Neuronal stem cell (in vitro differentiated cells): ENCODE measurements at regions not wholly inside any gene's neighbourhood (a gene's known extent, or its start where the extent isn't known, plus 50 kb on each side); places are given as distances from the start of the nearest gene placed in this dataset.
"Not testable (repeated sequence)": the region's sequence is repeated elsewhere in the genome, so short reads cannot be mapped to it uniquely, and the experiment has no call there.

ENCODE experiments used
- DNase-seq: peaks from one replicate; pipeline ENCODE4 v3.0.0-alpha.2; 2013; ENCODE audit warnings: low spot score
- H2AFZ ChIP-seq: one replicate; pipeline ENCODE4 v1.6.1; 2013; ENCODE audit warnings: mild to moderate bottlenecking, low read length, inconsistent platforms
- H2AK5ac ChIP-seq: 2 replicates; pipeline ENCODE4 v1.6.1; 2013; ENCODE audit warnings: low read depth, mild to moderate bottlenecking, inconsistent platforms, low read length, moderate library complexity, mixed read lengths
- H2BK120ac ChIP-seq: 2 replicates; pipeline ENCODE4 v1.6.1; 2013; ENCODE audit warnings: low read depth, mild to moderate bottlenecking, inconsistent platforms, low read length, moderate library complexity, mixed read lengths
- H2BK12ac ChIP-seq: one replicate; pipeline ENCODE4 v1.6.1; 2013; ENCODE audit warnings: low read length, inconsistent platforms
- H2BK15ac ChIP-seq: 2 replicates; pipeline ENCODE4 v1.6.1; 2013; ENCODE audit warnings: mild to moderate bottlenecking, low read length, inconsistent platforms, mixed read lengths
- H2BK5ac ChIP-seq: one replicate; pipeline ENCODE4 v1.6.1; 2013; ENCODE audit warnings: inconsistent platforms, mild to moderate bottlenecking, low read length, moderate library complexity
- H3K14ac ChIP-seq: one replicate; pipeline ENCODE4 v1.6.1; 2013; ENCODE audit warnings: low read length, inconsistent platforms
- H3K18ac ChIP-seq: 2 replicates; pipeline ENCODE4 v1.6.1; 2013; ENCODE audit warnings: low read length, inconsistent platforms
- H3K23ac ChIP-seq: 2 replicates; pipeline ENCODE4 v1.6.1; 2013; ENCODE audit warnings: low read depth, mild to moderate bottlenecking, mixed read lengths, low read length, inconsistent platforms; ENCODE audit not compliant: poor library complexity
- H3K27ac ChIP-seq: replicated peaks from 3 replicates; pipeline ENCODE4 v1.5.1; 2013; ENCODE audit warnings: low read length, inconsistent platforms
- H3K27me3 ChIP-seq, 3 experiments: 2 replicates each; pipeline ENCODE4 v1.6.1; 2013; ENCODE audit warnings: low read length in 3 of 3, mild to moderate bottlenecking in 2 of 3, inconsistent platforms in 1 of 3, low read depth in 1 of 3, mixed read lengths in 1 of 3, moderate library complexity in 1 of 3; ENCODE audit not compliant: control insufficient read depth in 3 of 3, insufficient read depth in 3 of 3
- H3K36me3 ChIP-seq, 2 donors: replicated peaks in 1 of 2; 2 replicates each; pipeline ENCODE4 v1.6.1; 2013; ENCODE audit warnings: low read length in 2 of 2; ENCODE audit not compliant: control insufficient read depth in 2 of 2, insufficient read depth in 2 of 2
- H3K4ac ChIP-seq: 2 replicates; pipeline ENCODE4 v1.6.1; 2013; ENCODE audit warnings: inconsistent platforms, mild to moderate bottlenecking, low read length, moderate library complexity
- H3K4me1 ChIP-seq, 2 donors: 1 replicate in 1 of 2; 2 replicates in 1 of 2; pipeline ENCODE4 v1.6.1; 2013; ENCODE audit warnings: low read length in 2 of 2, low read depth in 1 of 2; ENCODE audit not compliant: control insufficient read depth in 2 of 2, insufficient read depth in 1 of 2
- H3K4me2 ChIP-seq: one replicate; pipeline ENCODE4 v1.6.1; 2013; ENCODE audit warnings: mild to moderate bottlenecking, low read length, inconsistent platforms; ENCODE audit not compliant: insufficient read depth, poor library complexity, severe bottlenecking
- H3K4me3 ChIP-seq, 2 donors: 2 replicates each; pipeline ENCODE4 v1.5.1; 2013; ENCODE audit warnings: low read length in 2 of 2, mild to moderate bottlenecking in 2 of 2, inconsistent platforms in 1 of 2, moderate library complexity in 1 of 2
- H3K79me1 ChIP-seq: one replicate; pipeline ENCODE4 v1.6.1; 2013; ENCODE audit warnings: low read depth, mild to moderate bottlenecking, inconsistent platforms, low read length, moderate library complexity
- H3K9ac ChIP-seq: one replicate; pipeline ENCODE4 v1.6.1; 2013; ENCODE audit warnings: mild to moderate bottlenecking, low read depth, low read length, inconsistent platforms; ENCODE audit not compliant: poor library complexity
- H3K9me3 ChIP-seq, 2 donors: replicated peaks in 1 of 2; 2 replicates each; pipeline versions ENCODE3 to v1.6.1; 2013; ENCODE audit warnings: low read length in 2 of 2, mild to moderate bottlenecking in 2 of 2, inconsistent platforms in 1 of 2, low read depth in 1 of 2, mixed read lengths in 1 of 2, moderate library complexity in 1 of 2; ENCODE audit not compliant: control insufficient read depth in 2 of 2, insufficient read depth in 1 of 2
- H4K8ac ChIP-seq: one replicate; pipeline ENCODE4 v1.6.1; 2013; ENCODE audit warnings: low read depth, mild to moderate bottlenecking, inconsistent platforms, low read length, moderate library complexity
- H4K91ac ChIP-seq: one replicate; pipeline ENCODE4 v1.6.1; 2013; ENCODE audit warnings: low read length, low read depth, mild to moderate bottlenecking, inconsistent platforms; ENCODE audit not compliant: poor library complexity
- WGBS, 2 donors: extraction: QIAGEN DNeasy Blood & Tissue Kit; methylation state at CpG; one replicate each; pipeline ENCODE4 v1.1.7; 2013; ENCODE audit warnings: missing lambda C conversion rate in 2 of 2, mixed read lengths in 1 of 2; ENCODE audit not compliant: insufficient read length in 2 of 2, insufficient replicate concordance in 1 of 2; ENCODE audit errors: extremely low coverage in 2 of 2; 5-methylcytosine and 5-hydroxymethylcytosine counted together

DNA sequence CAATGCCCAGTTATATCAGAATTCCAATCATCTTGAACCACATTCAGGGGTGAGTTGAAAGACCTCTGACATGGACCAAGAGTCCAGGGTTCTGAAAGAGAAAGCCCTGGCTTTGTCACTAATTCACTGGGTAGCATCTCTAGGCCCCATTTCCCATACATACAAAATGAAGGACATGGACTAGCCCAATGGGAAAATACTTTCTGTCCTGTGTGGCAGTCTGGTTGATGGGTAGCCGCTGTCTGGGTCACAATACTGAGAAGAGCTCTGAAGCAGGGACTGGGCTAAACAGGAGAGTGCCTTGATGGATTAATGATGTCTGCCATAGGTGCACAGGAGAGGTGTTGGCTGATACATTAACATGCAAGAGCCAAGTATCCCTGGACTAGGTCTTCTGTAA is 214.3 kb downstream of the RAB11FIP4 start:
- no peak for DNase-seq
- H2BK15ac ChIP-seq: no peak overlapping the region
- no peak overlapping the region for H3K27ac ChIP-seq
- H2AFZ ChIP-seq: no peak overlapping the region
- no peak overlapping the region for H3K4me3 ChIP-seq
- H3K27me3 ChIP-seq: no peaks in the 10 kb centered on the region
- H3K79me1 ChIP-seq: no peaks in the 10 kb centered on the region
- H3K4me1 ChIP-seq: no peaks in the 10 kb centered on the region
- no peak overlapping the region for H4K8ac ChIP-seq
- H3K23ac ChIP-seq: no peak overlapping the region
- H3K14ac ChIP-seq: no peak overlapping the region
- H3K36me3 ChIP-seq: no peaks in the 10 kb centered on the region
- H3K9ac ChIP-seq: no peak overlapping the region
- no peak overlapping the region for H3K4ac ChIP-seq
- H2BK120ac ChIP-seq: no peak overlapping the region
- WGBS, 2 donors: no CpG with 5 or more reads among the region's 1 CpG
- H4K91ac ChIP-seq: no peak overlapping the region
- H3K18ac ChIP-seq: no peak overlapping the region
- H2BK12ac ChIP-seq: no peak overlapping the region
- no peak overlapping the region for H3K4me2 ChIP-seq
- H2BK5ac ChIP-seq: no peak overlapping the region
- no peaks in the 10 kb centered on the region for H3K9me3 ChIP-seq
- H2AK5ac ChIP-seq: no peak overlapping the region

- Histone ChIP-seq H2BK120ac (no peak overlapping the region), H3K4me1 (no peaks in the 10 kb centered on the region), H3K36me3 (no peaks in the 10 kb centered on the region), H2BK15ac (no peak overlapping the region), H4K8ac (no peak overlapping the region), H2BK12ac (no peak overlapping the region), H2AFZ (no peak overlapping the region), H2AK5ac (no peak overlapping the region), H3K4me3 (no peak overlapping the region), H4K91ac (no peak overlapping the region), H3K4me2 (no peak overlapping the region), H2BK5ac (no peak overlapping the region), H3K9me3 (no peaks in the 10 kb centered on the region), H3K79me1 (no peaks in the 10 kb centered on the region), H3K18ac (no peak overlapping the region), H3K9ac (no peak overlapping the region), H3K14ac (no peak overlapping the region), H3K27me3 (no peaks in the 10 kb centered on the region), H3K23ac (no peak overlapping the region), H3K27ac (no peak overlapping the region), H3K4ac (no peak overlapping the region)
- no peak for DNase-seq
- no CpG with 5 or more reads among the region's 5 CpGs for WGBS, 2 donors
Observed at GRCh38 chr17:31604936-31605335, 213.5 kb downstream of the RAB11FIP4 start.

DNA sequence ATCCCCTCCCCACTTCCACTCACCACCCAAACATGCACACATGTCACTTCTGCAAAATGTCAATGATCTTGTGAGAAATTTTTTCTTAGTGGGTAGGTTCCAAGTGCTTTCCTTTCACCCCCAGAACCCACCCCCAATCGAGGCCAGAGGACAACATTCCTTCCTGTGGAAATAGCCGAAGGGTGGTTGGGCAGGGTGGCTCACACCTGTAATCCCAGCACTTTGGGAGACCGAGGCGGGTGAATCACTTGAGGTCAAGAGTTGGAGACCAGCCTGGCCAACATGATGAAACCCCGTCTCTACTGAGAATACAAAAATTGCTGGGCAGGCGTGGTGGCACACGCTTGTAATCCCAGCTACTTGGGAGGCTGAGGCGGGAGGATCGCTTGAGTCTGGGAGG is 208.7 kb downstream of the RAB11FIP4 start:
- H2AFZ ChIP-seq, H3K9ac ChIP-seq, H4K8ac ChIP-seq, H2BK120ac ChIP-seq, H2BK12ac ChIP-seq, H3K27ac ChIP-seq, H3K9me3 ChIP-seq, H2BK15ac ChIP-seq, H2AK5ac ChIP-seq, H3K79me1 ChIP-seq, H4K91ac ChIP-seq, H3K27me3 ChIP-seq, H3K23ac ChIP-seq, H2BK5ac ChIP-seq, H3K36me3 ChIP-seq, H3K4me3 ChIP-seq, H3K4me2 ChIP-seq, H3K18ac ChIP-seq, DNase-seq, H3K4me1 ChIP-seq, H3K14ac ChIP-seq, H3K4ac ChIP-seq: not testable (repeated sequence)
- WGBS, 2 donors: no CpG with 5 or more reads among the region's 9 CpGs

DNA sequence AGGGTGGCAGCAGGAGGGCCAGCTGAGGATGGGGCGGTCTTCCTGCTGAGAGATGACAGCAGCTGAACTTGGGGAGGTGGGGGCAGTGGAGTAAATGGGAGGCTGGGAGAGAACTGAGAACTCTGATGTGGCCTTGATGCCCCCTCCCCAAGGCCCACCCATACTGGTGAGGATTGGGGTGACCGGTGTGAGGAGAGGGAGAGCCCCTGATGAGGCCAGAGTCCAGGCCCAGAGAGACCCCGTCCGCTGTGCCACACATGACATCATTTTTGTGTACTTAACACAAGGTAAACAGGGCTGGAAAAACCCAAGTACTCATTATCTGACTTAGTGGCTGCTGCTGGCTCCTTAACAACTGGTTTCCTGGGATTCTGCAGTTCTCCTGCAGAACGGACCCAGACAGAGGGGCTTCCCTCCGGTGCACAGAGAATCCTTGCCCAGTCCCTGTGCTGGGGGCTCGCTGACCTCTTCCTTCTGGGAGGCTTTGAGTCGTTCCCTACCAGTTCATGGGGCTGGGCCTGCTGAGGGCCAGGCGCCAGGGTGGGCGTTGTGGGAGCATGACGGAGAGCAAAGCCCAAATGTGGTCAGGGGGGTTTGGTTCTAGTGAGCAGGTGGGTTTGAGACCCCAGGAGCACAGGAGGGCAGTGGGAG is 207.6 kb downstream of the RAB11FIP4 start:
- H4K8ac ChIP-seq: no peak overlapping the region
- H3K9ac ChIP-seq: no peak overlapping the region
- no peak for DNase-seq
- WGBS, 2 donors: no CpG with 5 or more reads among the region's 11 CpGs
- H3K14ac ChIP-seq: no peak overlapping the region
- H3K4me3 ChIP-seq: no peak overlapping the region
- H2BK15ac ChIP-seq: no peak overlapping the region
- H3K36me3 ChIP-seq: no peaks in the 10 kb centered on the region
- H2BK5ac ChIP-seq: no peak overlapping the region
- H3K9me3 ChIP-seq: no peaks in the 10 kb centered on the region
- H3K79me1 ChIP-seq: no peaks in the 10 kb centered on the region
- peaks cover 0 to 5% of the 10 kb centered on the region in 2 donors for H3K4me1 ChIP-seq
- no peak overlapping the region for H4K91ac ChIP-seq
- peak overlapping the region; percentile 57 for H2AK5ac ChIP-seq
- no peak overlapping the region for H2BK12ac ChIP-seq
- no peak overlapping the region for H2BK120ac ChIP-seq
- H3K4ac ChIP-seq: no peak overlapping the region
- H3K4me2 ChIP-seq: no peak overlapping the region
- peak overlapping the region; percentile 46 for H3K18ac ChIP-seq
- no peak overlapping the region for H2AFZ ChIP-seq
- no peaks in the 10 kb centered on the region for H3K27me3 ChIP-seq
- H3K27ac ChIP-seq: no peak overlapping the region
- H3K23ac ChIP-seq: peak overlapping the region; percentile 70
